ENCODE measurements at regions not wholly inside any gene's neighbourhood (a gene's known extent, or its start where the extent isn't known, plus 50 kb on each side); places are given as distances from the start of the nearest gene placed in this dataset.

GRCh38 chr3:59160133-59160746 lies 110.4 kb upstream of the CFAP20DC start:
- intact Hi-C loops (cut with DNase I), result no loop called here
- ATAC-seq, result no peak
- Histone ChIP-seq H3K9me3 (no peaks in the 10 kb centered on the region), H3K27me3 (no peaks in the 10 kb centered on the region), H3K36me3 (no peaks in the 10 kb centered on the region), H3K27ac (no peak overlapping the region), H3K4me3 (no peak overlapping the region), H3K4me1 (no peaks in the 10 kb centered on the region)
- no peak for DNase-seq
- TF ChIP-seq, protein P1, sequence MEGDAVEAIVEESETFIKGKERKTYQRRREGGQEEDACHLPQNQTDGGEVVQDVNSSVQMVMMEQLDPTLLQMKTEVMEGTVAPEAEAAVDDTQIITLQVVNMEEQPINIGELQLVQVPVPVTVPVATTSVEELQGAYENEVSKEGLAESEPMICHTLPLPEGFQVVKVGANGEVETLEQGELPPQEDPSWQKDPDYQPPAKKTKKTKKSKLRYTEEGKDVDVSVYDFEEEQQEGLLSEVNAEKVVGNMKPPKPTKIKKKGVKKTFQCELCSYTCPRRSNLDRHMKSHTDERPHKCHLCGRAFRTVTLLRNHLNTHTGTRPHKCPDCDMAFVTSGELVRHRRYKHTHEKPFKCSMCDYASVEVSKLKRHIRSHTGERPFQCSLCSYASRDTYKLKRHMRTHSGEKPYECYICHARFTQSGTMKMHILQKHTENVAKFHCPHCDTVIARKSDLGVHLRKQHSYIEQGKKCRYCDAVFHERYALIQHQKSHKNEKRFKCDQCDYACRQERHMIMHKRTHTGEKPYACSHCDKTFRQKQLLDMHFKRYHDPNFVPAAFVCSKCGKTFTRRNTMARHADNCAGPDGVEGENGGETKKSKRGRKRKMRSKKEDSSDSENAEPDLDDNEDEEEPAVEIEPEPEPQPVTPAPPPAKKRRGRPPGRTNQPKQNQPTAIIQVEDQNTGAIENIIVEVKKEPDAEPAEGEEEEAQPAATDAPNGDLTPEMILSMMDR (IDR thresholded peaks at IDR 0.05), result no peak

DNA sequence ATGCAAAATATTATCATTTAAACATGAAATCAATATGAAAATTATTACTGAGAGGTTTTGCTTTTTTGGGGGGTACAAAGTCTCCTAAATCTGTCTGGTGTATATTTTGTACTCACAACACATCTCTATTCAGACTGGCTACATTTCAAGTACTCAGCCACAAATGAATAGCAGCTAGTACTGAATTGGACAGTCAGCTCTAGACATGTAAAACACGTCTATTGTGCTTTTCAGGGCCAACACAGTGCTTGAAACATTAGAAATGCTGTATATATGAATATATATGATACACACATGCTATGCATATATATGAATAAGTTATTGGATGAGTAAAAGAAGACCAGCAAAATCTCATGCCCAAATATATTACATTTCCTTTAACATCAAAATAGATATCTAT lies 103.8 kb upstream of the CFAP20DC start:
- TF ChIP-seq, protein P1 (IDR thresholded peaks at IDR 0.05), result no peak
- intact Hi-C loops (cut with DNase I), result no loop called here

GRCh38 chr3:59152943-59153342 lies 103.1 kb upstream of the CFAP20DC start:
- no peak for ATAC-seq
- no peaks in the 10 kb centered on the region for H3K4me1 ChIP-seq
- no peak overlapping the region for H3K27ac ChIP-seq
- no peak overlapping the region for H3K4me3 ChIP-seq
- no peak for DNase-seq
- H3K9me3 ChIP-seq, result peaks cover 0 to 16% of the 10 kb centered on the region in 2 donors
- H3K27me3 ChIP-seq, result no peaks in the 10 kb centered on the region
- intact Hi-C loops (cut with DNase I), result no loop called here
- no peaks in the 10 kb centered on the region for H3K36me3 ChIP-seq
- TF ChIP-seq, protein P1 (IDR thresholded peaks at IDR 0.05), result no peak

More for the DNA sequence above, 103.8 kb upstream of the CFAP20DC start:
- H3K27ac ChIP-seq, result no peak overlapping the region
- H3K36me3 ChIP-seq, result no peaks in the 10 kb centered on the region
- H3K4me1 ChIP-seq, result no peaks in the 10 kb centered on the region
- peaks cover 0 to 13% of the 10 kb centered on the region in 2 donors for H3K9me3 ChIP-seq
- H3K27me3 ChIP-seq, result no peaks in the 10 kb centered on the region
- DNase-seq (no peak), ATAC-seq (no peak)
- H3K4me3 ChIP-seq, result no peak overlapping the region

DNA sequence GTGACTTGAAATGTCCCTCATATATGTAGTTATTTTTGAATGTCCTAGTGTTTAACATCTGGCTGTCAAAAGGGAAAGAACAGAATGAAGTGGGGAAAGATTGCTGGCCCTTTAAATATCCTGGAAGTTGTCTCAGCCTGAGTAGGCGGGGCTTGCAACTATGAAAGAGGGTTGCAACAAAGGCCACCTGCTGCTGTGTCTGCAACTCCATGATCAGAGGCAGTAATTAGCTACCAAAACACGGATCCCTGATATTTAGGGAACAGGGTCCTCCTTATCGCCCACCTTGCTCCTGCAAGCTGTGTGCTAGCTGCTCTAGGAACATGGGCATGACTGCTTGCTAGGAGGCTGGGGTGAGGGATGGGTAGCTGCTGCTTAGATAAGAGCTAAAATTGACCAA lies 100.2 kb upstream of the CFAP20DC start:
- intact Hi-C loops (cut with DNase I), result no loop called here
- H3K4me1 ChIP-seq, result no peaks in the 10 kb centered on the region
- no peak overlapping the region for H3K27ac ChIP-seq
- H3K27me3 ChIP-seq, result no peaks in the 10 kb centered on the region
- H3K9me3 ChIP-seq, result peaks cover 0 to 25% of the 10 kb centered on the region in 2 donors
- DNase-seq (no peak), ATAC-seq (no peak)
- H3K36me3 ChIP-seq, result no peaks in the 10 kb centered on the region
- TF ChIP-seq, protein P1 (IDR thresholded peaks at IDR 0.05), result no peak
- H3K4me3 ChIP-seq, result no peak overlapping the region

GRCh38 chr3:59149166-59149565 lies 99.3 kb upstream of the CFAP20DC start:
- Histone ChIP-seq H3K27me3 (no peaks in the 10 kb centered on the region), H3K4me3 (no peak overlapping the region), H3K4me1 (no peaks in the 10 kb centered on the region), H3K27ac (no peak overlapping the region), H3K36me3 (no peaks in the 10 kb centered on the region), H3K9me3 (peaks cover 0 to 25% of the 10 kb centered on the region in 2 donors)
- TF ChIP-seq, protein P1 (IDR thresholded peaks at IDR 0.05), result no peak
- intact Hi-C loops (cut with DNase I), result no loop called here
- no peak for ATAC-seq
- DNase-seq, result no peak
